ENCODE measurements at regions not wholly inside any gene's neighbourhood (a gene's known extent, or its start where the extent isn't known, plus 50 kb on each side); places are given as distances from the start of the nearest gene placed in this dataset.

DNA sequence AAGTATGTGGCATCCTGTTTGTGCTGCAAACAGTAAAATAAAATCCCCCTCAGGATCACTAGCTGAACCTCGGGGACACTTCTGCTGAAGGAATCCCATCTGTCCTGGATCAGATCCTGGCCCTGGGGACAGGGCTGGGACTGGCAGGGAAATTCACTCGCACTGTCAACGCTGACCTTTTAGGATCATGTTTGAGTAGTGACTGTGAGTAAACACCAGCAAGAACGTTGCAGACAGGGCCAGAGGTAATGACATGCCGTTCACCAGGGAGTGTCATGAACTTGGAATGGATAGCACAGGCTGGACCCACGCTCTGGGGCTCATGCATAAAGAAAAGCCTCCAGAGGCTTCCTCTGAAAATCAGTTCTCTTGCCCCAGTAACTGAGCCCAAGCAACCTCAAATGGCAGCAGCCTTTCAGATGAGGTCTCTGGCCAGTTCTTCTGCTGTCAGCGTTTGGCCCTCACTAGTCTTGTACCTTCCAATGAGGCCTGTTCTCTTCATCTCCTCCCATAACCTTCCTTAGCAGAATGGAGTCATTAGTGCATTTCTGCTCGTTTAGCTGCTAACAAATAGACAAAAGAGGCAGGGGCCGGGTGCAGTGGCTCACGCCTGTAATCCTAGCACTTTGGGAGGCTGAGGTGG is 51.0 kb upstream of the BARX2 start:
- intact Hi-C loops (cut with DNase I; ENCODE audit: low total_unique reads): no loop called here
- peak in 1 of 2 donors; percentile 45 for DNase-seq
- TF ChIP-seq, protein P1, sequence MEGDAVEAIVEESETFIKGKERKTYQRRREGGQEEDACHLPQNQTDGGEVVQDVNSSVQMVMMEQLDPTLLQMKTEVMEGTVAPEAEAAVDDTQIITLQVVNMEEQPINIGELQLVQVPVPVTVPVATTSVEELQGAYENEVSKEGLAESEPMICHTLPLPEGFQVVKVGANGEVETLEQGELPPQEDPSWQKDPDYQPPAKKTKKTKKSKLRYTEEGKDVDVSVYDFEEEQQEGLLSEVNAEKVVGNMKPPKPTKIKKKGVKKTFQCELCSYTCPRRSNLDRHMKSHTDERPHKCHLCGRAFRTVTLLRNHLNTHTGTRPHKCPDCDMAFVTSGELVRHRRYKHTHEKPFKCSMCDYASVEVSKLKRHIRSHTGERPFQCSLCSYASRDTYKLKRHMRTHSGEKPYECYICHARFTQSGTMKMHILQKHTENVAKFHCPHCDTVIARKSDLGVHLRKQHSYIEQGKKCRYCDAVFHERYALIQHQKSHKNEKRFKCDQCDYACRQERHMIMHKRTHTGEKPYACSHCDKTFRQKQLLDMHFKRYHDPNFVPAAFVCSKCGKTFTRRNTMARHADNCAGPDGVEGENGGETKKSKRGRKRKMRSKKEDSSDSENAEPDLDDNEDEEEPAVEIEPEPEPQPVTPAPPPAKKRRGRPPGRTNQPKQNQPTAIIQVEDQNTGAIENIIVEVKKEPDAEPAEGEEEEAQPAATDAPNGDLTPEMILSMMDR (IDR thresholded peaks at IDR 0.05): no peak
- peaks cover 0 to 3% of the 10 kb centered on the region in 2 donors for H3K27me3 ChIP-seq
- no peaks in the 10 kb centered on the region for H3K36me3 ChIP-seq
- H3K4me3 ChIP-seq: no peak overlapping the region
- no peaks in the 10 kb centered on the region for H3K9me3 ChIP-seq
- no peak overlapping the region for H3K27ac ChIP-seq
- no peaks in the 10 kb centered on the region for H3K4me1 ChIP-seq

DNA sequence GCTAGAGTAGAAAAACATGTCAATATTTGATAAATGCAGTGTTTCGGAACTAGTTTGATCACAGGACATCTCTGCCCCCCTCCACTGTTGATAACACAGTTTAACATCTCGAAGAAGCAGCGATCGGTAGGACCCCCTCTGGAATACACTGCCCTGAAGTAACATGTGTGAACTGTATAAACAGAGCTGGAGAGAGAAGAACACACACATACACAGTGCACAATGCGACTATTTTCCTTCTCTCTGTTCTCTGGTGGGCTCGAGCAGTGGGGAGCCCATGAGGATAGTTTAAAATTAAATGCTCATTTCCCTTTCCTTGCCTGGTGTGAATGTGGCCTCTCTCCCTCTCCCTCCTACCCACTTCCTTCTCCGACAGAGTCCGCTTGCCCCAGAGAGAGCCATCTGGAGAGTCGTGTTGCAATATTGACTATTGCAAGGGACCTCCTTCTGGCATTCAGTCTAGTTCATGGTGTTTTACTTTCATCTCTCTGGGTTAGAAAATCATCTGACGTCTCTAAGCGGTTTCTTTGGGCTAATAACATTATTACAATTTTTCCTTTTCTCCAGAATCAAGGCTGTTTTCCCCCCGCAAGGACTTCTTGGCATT is 51.6 kb upstream of the BARX2 start:
- intact Hi-C loops (cut with DNase I; ENCODE audit: low total_unique reads): no loop called here
- TF ChIP-seq, protein P1 (IDR thresholded peaks at IDR 0.05): no peak
- Histone ChIP-seq H3K27ac (no peak overlapping the region), H3K27me3 (peaks cover 0 to 3% of the 10 kb centered on the region in 2 donors), H3K4me3 (no peak overlapping the region), H3K4me1 (no peaks in the 10 kb centered on the region), H3K36me3 (no peaks in the 10 kb centered on the region), H3K9me3 (no peaks in the 10 kb centered on the region)
- DNase-seq: peak in 1 of 2 donors; percentile 57

GRCh38 chr11:129322941-129323340 is 52.7 kb upstream of the BARX2 start:
- H3K27me3 ChIP-seq: peaks cover 0 to 3% of the 10 kb centered on the region in 2 donors
- no peaks in the 10 kb centered on the region for H3K9me3 ChIP-seq
- H3K4me3 ChIP-seq: no peak overlapping the region
- no peaks in the 10 kb centered on the region for H3K36me3 ChIP-seq
- H3K4me1 ChIP-seq: no peaks in the 10 kb centered on the region
- intact Hi-C loops (cut with DNase I; ENCODE audit: low total_unique reads): no loop called here
- TF ChIP-seq, protein P1 (IDR thresholded peaks at IDR 0.05): no peak
- H3K27ac ChIP-seq: no peak overlapping the region
- no peak for DNase-seq

DNA sequence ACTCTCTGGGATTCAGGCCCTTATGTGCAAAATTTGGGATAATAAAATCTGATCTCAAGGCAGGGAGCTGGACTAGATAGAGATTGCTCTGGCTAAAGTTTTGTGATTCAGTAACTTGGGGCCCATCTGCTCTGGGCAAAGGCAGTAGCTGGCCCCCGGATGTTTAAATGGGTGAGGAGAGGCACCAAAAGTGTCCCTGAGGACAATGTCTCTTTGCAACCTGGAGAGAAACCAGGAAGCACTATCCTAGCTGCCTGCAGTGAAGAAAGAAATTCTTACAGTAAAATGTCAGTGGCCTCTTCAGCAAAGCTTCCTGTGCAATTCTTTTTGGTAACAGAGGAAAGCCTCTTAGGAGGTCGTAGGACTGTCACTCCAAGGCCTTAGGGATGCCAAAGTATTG is 54.6 kb upstream of the BARX2 start:
- no peak overlapping the region for H3K4me3 ChIP-seq
- no peak for DNase-seq
- peaks cover 0 to 7% of the 10 kb centered on the region in 2 donors for H3K27me3 ChIP-seq
- TF ChIP-seq, protein P1 (IDR thresholded peaks at IDR 0.05): no peak
- intact Hi-C loops (cut with DNase I; ENCODE audit: low total_unique reads): no loop called here
- no peaks in the 10 kb centered on the region for H3K9me3 ChIP-seq
- peaks cover 0 to under 1% (median 0%) of the 10 kb centered on the region in 4 donors for H3K4me1 ChIP-seq
- no peaks in the 10 kb centered on the region for H3K36me3 ChIP-seq
- no peak overlapping the region for H3K27ac ChIP-seq

DNA sequence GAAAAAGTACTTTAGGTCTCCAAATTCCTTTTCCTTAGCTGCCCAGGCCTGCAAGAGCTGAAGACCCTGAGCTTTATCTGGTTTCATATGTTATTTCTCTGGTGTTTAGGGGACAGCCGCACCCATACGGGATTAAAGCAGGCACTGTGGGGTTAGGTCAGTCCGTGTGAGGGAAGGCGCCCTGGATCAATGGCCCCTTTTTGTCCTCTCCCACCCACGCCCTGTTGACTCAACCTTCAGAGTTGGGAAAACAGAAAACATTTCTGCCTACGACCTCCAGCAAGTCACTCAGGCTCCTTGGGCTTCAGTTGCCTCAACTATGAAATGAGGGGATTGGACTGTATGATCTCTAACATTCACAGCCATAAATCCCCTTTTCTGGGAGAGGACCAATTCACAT is 55.2 kb upstream of the BARX2 start:
- TF ChIP-seq, protein P1 (IDR thresholded peaks at IDR 0.05): no peak
- Histone ChIP-seq H3K27ac (no peak overlapping the region), H3K4me1 (peaks cover 0 to 6% (median 0%) of the 10 kb centered on the region in 4 donors), H3K36me3 (no peaks in the 10 kb centered on the region), H3K9me3 (no peaks in the 10 kb centered on the region), H3K27me3 (peaks cover 0 to 7% of the 10 kb centered on the region in 2 donors), H3K4me3 (no peak overlapping the region)
- no peak for DNase-seq
- intact Hi-C loops (cut with DNase I; ENCODE audit: low total_unique reads): no loop called here
